Stimulated activated CD4-positive, alpha-beta T cell treated with anti-CD3 and anti-CD28 coated beads, Interleukin-2, amount 100 ng/mL, for 48 hours (primary cell): ENCODE measurements at regions not wholly inside any gene's neighbourhood (a gene's known extent, or its start where the extent isn't known, plus 50 kb on each side); places are given as distances from the start of the nearest gene placed in this dataset.
"Not testable (repeated sequence)": the region's sequence is repeated elsewhere in the genome, so short reads cannot be mapped to it uniquely, and the experiment has no call there.

Experiments used
- DNase-seq, 2 donors: peaks; one replicate each; pipeline ENCODE4 v3.0.0-alpha.2; 2020

DNA sequence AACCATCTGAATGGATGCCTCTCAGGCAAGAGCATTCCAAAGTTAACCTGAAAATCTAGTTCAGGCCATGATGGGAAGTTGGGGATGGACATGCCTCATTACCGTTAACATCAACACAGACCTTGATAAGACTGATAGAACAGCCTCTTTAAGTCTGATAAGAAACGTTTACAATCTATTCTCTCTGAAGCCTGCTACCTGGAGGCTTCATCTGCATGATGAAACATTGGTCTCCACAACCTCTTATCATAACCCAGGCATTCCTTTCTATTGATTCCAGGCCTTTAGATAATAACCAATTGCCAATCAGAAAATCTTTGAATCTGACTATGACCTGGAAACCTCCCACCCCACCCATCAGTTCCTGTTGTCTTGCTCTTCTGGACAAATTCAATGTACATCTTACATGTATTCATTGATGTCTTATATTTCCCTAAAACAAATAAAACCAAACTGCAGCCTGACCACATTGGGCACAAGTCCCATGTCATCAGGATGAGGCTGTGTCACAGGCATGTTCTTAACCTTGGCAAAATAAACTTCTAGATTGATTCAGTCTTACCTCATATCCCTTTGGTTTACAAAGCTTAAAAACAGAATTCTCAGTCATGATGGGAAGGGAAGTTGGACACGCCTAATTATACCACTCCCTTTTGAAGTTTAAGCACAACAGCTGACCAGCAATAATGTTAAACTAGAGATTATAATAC is 843.8 kb upstream of the SPRY2 start:
- DNase-seq = no peak

DNA sequence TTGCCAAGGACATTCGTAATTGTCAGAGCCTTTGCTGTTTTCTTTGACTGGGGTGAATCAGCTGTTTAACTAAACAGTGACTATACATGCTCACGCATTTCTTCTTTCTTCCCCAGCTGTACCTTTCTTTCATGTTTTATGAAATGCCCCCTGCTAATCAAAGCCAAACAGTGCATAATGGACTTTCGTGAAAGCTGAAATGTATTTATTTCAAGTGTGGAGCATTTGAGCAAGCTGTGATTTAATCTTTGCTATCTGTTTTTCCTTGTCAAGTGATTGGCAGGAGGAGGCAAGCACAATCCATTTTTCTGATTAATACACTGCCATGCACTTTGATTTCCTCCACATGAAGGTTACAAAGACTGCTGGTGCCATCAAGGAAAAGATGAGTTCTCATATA is 831.7 kb upstream of the SPRY2 start:
- no peak for DNase-seq

DNA sequence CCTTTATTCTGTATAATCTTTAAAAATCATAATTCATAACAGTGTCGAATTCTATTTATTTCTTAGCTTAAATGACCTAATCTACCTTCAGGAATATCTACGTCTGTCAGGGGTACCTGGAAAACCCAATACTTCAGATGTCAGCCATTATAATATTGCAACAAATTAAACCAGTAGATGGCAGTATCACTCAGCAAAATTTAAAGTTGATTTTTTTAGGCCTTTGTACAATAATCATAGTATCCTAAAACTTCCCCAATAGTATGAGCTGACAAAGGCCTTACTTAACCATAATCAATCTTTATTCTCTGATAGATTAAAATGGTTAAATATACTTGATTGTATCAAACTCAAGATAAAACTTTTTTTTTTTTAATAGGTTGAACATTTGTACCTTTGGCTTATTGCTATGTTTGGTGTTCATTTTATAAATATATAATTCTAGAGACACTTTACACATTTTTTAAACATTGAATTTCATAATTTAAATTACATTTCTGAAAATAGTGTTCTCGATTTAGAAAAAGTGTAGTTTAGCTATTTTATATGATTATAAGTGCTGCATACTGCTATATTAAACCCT is 830.2 kb upstream of the SPRY2 start:
- DNase-seq = no peak

DNA sequence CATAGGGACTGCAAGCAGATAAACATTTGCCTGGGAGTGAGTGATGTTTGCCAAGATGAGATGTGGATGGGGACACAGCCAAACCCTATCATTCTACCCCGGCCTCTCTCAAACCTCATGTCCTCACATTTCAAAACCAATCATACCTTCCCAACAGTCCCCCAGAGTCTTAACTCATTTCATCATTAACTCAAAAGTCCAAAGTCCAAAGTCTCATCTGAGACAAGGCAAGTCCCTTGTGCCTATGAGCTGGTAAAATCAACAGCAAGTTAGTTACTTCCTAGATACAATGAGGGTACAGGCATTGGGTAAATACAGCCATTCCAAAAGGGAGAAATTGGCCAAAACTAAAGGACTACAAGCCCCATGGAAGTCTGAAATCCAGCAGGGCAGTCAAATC is 822.9 kb upstream of the SPRY2 start:
- DNase-seq = not testable (repeated sequence)

DNA sequence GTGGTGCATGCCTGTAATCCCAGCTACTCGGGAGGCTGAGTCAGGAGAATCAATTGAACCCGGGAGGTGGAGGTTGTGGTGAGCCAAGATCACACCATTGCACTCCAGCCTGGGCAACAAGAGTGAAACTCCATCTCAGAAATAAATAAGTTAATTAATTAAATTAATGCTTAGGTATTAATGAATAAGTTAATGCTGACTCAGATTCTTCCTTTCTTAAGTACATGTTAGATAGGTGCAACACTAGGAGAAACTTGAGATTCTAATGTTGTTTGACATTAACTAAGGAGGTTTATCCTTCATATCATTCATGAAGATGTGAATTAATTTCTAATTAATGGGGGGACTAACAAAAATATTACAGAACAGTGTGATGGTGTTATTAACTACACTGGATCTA is 812.6 kb upstream of the SPRY2 start:
- DNase-seq = no peak

DNA sequence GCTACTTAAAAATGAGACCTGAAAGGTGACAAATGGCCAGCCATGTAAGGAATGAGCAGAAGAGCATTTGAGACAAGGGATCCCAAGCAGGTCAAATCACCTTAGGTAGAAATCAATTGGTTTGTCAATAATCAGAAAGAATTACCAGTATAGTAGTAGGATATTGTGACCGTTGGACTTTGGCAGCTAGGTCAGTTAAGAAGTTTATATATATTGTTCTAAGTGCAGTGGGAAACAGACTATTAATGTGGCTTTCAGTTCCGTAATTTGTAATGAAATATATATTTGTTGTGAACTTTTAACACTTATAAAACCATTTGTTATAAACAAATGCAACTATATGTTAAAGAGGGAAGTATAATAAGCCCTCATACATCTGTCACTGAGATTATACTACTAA is 807.9 kb upstream of the SPRY2 start:
- no peak for DNase-seq

DNA sequence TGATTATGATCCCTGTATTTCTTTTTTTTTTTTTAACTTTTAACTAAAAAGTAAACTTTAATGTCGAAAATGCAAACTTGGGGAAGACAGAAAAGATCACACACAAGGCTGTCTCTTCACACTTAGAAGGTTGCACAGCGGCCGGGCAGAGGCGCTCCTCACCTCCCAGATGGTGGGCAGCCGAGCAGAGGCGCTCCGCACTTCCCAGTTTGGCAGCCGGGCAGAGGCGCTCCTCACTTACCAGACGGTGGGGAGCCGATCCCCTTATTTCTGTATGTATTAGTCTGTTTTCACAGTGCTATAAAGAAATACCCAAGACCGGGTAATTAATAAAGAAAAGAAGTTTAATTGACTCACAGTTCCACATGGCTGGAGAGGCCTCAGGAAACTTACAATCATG is 805.6 kb upstream of the SPRY2 start:
- not testable (repeated sequence) for DNase-seq

DNA sequence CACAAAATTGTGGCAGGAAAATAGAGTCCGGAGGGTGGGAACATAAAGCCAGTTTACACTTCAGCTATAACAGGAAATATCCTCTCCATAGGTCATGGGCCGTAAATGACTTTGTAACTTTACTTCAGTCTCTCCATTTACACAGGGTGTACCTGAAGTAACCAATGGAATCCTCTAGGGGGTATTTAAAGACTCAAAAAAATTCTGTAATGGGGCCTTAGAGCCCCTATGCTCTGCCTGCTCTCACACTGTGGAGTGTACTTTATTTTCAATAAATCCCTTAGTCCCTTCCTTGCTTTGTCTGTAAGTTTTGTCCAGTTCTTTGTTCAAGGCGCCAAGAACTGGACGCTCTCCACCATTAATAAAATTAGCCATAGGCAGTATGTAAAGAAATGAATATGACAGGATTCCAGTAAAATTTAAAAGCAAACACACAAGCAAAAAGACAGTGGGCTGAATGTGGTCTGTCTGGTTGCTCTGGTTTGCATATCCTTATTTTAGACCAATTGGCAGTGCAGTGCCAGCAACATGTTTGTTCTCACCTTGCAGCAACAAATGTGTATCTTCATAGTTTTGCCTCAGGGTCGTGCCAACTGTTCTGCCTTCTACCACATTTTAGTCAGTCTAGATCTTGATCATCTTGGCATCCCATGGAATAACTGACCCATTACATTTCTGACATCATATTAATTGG is 801.5 kb upstream of the SPRY2 start:
- DNase-seq = no peak

DNA sequence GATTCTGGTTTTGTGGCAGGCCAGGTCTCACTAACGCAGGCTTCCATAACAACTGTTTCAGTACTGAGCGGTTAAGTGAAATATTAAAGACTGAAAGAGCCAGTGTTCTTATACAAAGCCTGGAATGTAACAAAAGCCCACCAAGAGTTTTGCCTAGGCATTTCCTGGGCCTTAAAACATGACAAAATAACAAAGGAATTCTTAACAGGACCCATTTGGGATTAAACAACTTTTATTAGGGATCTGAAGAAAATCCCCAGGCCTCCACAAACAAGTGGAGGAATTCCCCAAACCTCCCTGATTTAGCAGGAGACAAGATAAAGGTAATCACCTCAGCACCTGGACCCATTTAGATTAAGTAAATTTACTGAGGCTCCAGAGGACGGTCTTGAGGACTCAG is 799.7 kb upstream of the SPRY2 start:
- no peak for DNase-seq

DNA sequence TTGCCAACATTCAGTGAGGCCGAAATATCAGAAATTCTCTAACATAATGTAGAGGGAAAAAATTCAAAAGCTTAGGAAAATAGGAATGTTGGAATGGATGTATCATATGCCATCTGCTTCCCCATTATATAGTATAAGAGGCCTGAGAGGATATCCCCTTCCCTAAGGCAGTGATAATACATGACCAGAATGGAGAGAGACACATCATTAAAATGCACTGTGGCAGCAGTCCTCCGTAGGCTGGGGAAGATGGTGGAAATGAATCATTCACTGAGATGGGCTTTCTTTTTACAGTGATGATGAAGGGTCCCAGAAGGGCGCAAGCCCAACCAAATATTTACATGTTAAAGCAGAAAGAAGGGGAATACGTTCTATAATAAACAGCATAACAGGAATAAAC is 799.1 kb upstream of the SPRY2 start:
- DNase-seq = no peak

DNA sequence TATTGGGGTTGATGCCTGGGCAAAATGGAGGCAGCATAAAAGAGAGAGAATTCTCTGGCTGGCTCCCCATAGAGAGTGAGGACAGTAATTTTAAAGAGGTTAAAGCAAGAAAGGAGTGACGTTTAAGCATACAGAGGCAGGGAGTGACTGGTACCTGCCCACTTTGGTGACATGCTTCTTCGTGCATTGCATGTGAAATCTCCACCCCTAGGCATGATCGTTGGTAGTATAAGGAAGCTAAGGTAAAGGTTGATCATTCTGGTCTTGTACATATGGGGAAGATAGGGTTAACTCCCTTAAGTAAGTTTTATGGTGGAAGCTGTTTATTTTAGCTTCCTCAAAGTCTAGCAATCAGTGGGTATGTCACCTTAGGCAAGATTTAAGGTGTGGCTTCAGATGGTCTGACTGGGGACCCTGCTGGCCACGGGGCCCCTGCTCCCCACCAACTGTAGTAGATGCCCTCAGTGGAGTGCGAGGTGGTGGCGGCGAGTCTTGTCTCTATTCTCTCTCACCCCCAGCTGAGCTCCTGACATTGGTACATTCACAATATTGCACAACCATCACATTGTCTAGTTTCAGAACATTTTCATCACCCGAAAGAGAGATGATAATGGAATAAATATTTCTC is 797.5 kb upstream of the SPRY2 start:
- no peak for DNase-seq

DNA sequence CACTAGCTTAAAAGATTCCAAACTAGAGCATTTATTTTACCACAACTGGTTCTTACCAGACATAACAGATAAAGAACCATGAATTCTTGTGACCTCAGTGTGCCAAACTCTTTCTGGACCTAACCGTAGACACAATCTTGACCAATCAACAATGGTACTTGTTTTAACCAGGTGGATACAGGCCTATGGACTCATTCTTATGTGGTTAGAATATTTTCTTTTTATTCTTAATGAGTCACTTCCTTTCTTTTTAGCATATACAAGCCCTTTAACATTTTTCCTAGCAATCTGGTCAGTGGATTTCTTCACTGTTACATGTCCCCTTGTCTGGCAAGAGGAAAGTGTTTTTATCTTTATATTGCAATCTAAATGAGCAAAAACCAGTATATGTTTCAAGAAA is 792.1 kb upstream of the SPRY2 start:
- no peak for DNase-seq

DNA sequence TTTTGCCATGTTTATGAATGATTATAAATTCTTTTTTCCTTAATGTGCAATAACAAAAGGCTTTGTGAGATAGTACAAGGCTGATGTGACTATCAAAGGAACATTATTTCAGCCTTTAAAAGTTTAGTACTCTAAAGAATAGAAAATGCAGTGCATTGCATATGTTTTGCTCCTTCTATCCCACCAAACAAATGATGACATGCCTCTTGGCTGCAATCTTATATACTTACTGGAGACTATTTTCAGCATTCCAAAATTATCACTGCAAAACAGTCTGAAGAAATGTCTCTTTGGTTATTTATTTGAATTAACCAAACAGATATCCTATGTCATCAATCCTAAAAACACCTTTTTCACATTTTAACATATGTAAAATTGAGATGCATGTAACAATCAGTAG is 776.5 kb upstream of the SPRY2 start:
- DNase-seq = no peak

DNA sequence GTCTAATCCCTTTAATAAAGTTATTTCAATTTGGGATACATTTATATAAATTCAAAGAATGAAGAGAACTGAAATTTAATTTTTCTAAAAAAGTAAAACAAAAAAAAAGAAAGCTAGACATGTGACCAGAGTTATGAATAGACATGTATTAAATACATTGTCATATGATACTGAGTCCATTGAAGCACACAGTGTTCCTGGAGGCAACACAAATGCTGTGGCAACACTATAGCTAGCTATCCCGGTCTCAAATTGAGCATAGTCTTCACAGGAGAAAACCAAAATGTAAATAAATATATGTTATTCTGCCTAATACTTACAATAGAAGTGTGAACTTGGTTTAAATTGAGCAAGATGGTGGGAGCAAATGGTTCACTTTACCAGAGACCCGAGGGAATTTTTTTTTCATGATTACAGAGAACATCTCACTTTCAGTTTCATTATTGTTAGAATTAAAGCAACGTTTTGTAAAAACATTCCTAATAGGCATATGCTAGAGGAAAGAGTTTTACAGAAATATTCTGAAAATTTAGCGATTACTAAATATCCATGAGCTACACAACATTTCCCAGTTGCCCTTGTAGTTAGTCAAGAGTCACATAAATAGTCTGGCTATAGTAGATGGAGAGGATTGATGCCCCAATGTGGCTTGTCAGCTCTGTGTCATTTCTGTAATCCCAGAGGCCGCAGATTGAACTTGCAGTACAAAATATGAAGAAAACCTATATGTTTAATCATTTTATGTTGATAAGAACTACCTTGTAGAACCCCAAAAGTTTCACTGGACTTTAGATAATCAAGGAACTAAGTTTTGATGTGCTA is 775.7 kb upstream of the SPRY2 start:
- no peak for DNase-seq

DNA sequence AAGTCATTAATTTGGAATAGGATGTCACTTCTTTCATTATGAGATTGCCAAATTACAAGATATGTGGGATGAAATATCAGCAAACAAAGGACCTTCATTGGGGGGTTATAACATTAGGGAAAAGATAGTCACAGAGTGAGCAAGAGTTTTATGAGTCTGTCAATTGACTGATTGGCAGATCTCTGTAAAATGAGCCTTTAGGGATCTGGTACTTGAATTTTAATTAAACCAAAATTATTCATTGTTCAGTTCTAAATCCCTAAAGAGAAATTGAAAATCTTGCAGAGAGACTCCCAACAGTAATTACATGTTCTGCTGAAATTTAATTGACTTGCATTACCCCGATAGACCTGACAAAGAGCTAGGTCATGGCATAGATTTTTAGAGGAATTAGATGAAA is 768.1 kb upstream of the SPRY2 start:
- DNase-seq = no peak

DNA sequence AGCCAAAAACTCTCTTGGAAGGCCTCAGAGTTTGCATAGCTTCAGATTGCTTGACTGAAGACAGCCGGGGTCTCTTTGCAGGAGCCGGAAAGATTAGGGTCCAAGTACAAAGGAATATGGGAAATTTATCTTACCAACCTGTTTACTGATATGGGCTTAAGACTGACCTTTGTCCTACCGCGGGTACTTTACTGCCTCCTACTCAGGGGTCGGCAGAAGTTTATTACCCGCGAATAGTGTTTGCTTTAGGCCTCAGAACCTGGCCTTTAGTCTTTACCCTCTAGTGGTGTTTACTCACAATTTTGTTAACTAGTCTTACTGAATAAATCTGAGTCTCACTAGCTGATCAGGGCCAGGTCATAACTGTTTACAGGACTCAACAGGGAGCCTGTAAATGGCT is 765.4 kb upstream of the SPRY2 start:
- DNase-seq = no peak

DNA sequence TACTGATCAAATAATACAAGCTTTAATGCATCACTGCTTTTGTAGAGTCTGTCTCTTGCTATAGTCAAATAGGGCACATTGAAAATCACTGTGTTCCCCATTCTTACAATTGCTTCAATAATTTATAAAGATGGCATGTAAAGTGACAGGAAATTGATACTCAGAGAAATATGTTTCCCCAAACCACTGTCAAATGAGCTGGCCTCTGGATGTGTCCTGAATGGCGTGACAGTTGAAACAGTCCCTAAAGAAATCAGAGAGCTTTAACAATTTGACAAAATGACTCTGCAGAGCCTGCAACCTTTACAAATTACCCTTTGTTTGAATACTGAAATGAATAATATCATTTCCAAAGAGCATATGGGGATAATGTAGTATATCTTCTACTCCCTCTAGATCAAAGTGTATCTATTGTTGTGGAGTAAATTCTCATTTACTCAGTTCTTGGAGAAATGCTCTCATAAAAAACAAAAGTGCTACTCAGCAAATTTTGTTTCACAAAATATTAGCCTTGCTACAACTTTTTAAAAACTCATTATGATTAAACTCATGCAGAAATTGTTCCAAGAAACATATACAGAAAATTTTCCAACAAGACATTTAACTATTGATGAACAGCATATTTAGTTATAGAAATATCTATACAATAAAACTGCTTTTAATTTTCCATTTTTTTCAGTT is 763.2 kb upstream of the SPRY2 start:
- no peak for DNase-seq

DNA sequence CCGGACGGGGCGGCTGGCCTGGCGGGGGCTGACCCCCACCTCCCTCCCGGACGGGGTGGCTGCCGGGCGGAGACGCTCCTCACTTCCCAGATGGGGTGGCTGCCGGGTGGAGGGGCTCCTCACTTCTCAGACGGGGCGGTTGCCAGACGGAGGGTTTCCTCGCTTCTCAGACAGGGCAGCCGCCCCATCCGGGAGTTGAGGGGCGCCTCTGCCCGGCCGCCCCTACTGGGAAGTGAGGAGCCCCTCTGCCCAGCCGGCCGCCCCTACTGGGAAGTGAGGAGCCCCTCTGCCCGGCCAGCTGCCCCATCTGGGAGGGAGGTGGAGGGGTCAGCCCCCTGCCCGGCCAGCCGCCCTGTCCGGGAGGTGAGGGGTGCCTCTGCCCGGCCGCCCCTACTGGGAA is 761.1 kb upstream of the SPRY2 start:
- not testable (repeated sequence) for DNase-seq

DNA sequence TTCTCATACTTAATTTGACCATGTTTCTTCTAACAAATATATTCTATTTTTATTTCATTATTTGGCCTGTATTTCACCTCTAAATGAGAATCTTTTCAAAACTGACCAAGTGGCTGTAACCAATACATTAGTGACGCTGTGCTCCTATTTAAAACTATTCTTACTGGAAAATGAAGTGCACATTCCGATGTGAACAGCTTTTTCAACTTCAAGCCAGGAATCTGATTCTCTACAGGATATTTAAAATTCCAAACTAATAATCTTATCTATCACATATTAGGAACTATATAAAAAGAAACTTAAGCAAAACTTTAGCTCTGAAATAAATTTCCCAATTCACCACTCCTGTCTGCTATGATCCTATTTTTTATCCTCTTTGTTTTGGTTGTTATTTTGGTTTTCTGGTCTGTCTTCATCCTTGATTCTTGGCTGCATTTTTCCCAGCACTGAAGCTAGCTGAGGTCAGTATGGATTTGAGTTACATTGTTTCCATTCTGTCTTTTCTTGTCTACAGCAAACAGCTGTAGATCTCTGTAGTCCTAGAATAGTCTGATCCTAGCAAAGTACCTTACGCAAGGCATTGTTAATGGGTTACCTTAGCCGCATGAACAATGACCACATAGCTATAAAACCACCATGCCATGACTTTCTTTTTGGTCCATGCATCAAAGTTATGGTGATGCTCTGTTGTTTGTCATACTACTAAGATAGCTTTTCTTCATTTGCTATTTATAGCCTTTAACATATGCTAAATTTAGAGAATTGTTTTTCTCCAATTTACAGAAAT is 748.6 kb upstream of the SPRY2 start:
- DNase-seq = no peak

DNA sequence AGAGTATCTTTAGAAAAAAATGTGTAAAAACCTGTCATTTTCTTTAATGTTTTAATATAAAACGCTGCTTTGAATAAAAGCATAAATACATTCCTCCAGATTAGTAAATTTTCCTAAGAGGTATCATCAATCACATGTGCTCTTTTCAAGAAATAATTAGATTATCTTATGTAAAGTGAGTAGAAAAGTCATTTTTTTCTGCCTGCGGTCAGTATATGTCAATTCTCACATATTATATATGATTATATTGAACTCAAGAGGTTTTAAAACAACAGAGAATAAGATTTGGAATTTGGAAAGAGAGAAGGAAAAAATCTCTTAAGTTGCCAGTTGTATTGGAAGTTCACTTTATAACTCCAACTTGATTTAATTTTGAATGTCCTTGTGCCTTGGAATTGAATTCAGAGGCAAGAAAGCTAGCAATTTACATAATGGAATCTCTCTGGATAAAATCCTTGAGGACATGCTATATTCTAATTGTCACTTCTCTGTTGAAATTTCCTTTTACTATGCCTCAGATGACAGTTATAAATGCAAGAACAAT is 740.1 kb upstream of the SPRY2 start:
- DNase-seq = no peak

DNA sequence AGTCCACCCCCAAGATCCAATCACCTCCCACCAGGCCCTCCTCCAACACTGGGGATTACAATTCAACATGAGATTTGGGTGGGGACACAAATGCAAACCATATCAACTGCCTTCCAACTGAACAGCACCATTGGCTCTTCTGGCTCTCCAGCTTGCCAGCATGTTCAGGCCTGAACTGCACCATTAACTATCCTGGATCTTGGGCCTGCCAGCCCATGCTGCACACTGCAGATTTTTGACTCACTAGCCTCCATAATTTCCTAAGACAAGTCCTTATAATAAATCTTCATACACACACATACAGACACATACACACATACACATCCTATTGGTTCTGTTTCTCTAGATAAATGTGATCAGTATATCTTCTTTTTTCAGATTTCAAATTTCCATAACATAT is 737.1 kb upstream of the SPRY2 start:
- DNase-seq = no peak
